LNCAP (cell line): ENCODE measurements at regions not wholly inside any gene's neighbourhood (a gene's known extent, or its start where the extent isn't known, plus 50 kb on each side); places are given as distances from the start of the nearest gene placed in this dataset.

ENCODE experiments used
- CTCF ChIP-seq: fragments of 450-650 bp; IDR thresholded peaks from 2 replicates; pipeline ENCODE4 v1.5.1; 2017; ENCODE audit warnings: mild to moderate bottlenecking

- TF ChIP-seq CTCF: no peak
These were observed 103.2 kb downstream of the XKR3 start for GRCh38 chr22:16721961-16722360.

- 0 out of 2 replicates have a peak, but pooled peaks have one; percentile 11 for TF ChIP-seq CTCF
These were observed 107.3 kb downstream of the XKR3 start for GRCh38 chr22:16717699-16718558.

- no peak for TF ChIP-seq CTCF
These were observed 106.7 kb upstream of the CCT8L2 start for GRCh38 chr22:16699326-16699725.

GRCh38 chr22:16695261-16695660 lies 102.7 kb upstream of the CCT8L2 start:
- TF ChIP-seq CTCF: no peak

- TF ChIP-seq CTCF: peak; percentile 13; the same call in 1 of the 2 replicates
These were observed 87.7 kb upstream of the CCT8L2 start for GRCh38 chr22:16680209-16680899.

GRCh38 chr22:16658068-16658467 lies 65.5 kb upstream of the CCT8L2 start:
- TF ChIP-seq CTCF: no peak

- TF ChIP-seq CTCF: no peak
These were observed 62.3 kb upstream of the CCT8L2 start for GRCh38 chr22:16654882-16655281.
